Coronary artery (tissue), 2 donors: ENCODE measurements at regions not wholly inside any gene's neighbourhood (a gene's known extent, or its start where the extent isn't known, plus 50 kb on each side); places are given as distances from the start of the nearest gene placed in this dataset.

Experiments
- DNase-seq: peaks from one replicate; pipeline ENCODE4 v3.0.0-alpha.2; 2017; ENCODE audit warnings: low spot score
- H3K27ac ChIP-seq, 2 donors: fragments of 200-600 bp; sonication (generic); one replicate each; pipeline ENCODE4 v1.5.1; 2016 to 2019
- H3K4me3 ChIP-seq: fragments of 200-600 bp; sonication (generic); 2 replicates; pipeline ENCODE4 v1.5.1; 2016; ENCODE audit warnings: mild to moderate bottlenecking, moderate library complexity
- TF ChIP-seq, protein P1 (sequence below): fragments of 200-600 bp; sonication (generic); IDR thresholded peaks from one replicate; pipeline ENCODE4 v1.5.1; 2019; ENCODE audit warnings: antibody characterized with exemption

DNA sequence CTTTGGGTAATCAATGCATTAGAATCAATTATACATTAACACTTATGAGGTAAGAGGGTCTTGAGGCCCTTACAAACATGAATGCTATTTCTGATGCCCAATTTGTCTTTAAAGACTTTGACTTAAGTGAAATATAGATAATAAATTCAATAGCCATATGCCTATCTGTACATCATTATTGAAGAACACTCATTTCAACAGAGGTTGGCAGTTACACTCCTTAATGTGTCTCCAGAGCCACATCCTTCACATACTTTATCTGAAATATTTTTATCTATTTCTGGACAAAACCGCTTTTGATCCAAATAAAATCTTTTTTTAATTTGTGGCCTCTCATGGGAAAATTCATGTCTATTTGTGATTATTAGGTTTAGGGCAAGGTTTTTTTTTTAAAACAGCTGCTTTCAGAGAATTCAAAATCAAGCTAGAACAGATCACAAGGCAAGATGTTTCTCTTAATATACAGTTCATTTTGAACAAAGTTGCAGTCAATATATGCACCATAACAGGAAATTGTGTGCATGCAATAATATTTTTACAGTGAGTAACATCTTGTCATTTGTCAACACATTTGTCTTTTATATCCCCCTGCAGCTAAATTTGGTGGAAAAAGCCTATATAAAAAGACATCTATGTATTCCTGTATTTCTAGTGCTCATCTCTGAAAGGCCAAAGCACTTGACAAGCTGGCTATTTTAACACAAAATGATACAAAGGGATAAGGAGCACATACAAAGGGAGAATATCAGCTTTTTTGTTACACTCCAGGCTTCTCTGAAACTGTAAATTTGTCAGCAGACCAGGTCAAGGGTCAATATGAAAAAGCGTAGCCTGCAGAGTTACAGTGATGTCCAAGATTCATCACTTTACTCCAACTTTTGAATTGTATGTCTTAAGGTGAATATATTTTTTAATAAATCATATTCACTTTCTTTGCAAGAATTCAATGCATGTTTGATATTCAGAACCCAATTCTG lies 146.2 kb upstream of the DPH6 start:
- no peak overlapping the region for H3K4me3 ChIP-seq
- DNase-seq, result no peak
- TF ChIP-seq, protein P1, sequence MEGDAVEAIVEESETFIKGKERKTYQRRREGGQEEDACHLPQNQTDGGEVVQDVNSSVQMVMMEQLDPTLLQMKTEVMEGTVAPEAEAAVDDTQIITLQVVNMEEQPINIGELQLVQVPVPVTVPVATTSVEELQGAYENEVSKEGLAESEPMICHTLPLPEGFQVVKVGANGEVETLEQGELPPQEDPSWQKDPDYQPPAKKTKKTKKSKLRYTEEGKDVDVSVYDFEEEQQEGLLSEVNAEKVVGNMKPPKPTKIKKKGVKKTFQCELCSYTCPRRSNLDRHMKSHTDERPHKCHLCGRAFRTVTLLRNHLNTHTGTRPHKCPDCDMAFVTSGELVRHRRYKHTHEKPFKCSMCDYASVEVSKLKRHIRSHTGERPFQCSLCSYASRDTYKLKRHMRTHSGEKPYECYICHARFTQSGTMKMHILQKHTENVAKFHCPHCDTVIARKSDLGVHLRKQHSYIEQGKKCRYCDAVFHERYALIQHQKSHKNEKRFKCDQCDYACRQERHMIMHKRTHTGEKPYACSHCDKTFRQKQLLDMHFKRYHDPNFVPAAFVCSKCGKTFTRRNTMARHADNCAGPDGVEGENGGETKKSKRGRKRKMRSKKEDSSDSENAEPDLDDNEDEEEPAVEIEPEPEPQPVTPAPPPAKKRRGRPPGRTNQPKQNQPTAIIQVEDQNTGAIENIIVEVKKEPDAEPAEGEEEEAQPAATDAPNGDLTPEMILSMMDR, result no peak
- H3K27ac ChIP-seq, result peak overlapping the region; percentile 75 to 94

DNA sequence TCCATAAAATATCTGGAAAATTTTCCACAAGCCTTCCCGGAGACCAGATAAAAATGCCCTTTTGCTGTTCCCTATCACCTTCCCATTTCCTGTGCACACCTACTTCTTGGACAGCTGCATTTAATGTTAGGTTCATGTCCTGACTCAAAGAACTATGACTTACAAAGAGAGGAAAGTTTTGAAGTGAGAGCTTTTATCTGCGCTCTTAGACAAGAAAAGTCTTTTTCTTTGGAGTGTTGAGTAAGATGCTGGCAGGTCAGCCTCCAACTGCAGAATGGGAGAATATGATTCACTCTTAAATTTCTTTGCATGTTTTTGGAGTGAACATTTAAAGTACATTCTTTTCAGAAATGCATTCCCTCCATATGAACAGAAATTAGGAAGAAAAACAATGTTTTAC lies 147.3 kb upstream of the DPH6 start:
- TF ChIP-seq, protein P1, result no peak
- DNase-seq, result no peak
- peak overlapping the region; percentile 75 to 94 for H3K27ac ChIP-seq
- H3K4me3 ChIP-seq, result no peak overlapping the region

DNA sequence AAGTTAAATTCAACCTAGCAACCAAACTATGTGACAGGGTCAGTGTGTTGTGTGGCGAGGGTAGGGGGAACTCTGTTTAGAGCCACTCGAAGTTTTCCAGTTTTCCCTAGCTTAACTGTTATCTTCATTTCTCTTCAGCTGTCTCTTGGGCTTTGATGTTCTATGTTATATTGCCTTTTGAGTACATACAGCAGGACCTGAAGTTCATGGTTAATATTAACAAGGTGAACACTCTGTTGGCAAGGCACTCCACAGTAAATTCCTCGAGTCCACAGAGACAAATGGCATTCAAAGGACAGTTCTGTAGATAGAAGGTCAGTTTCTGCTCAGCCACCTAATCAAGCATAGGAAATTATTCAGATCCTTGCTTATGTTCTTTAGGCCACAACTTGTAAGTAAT lies 147.9 kb upstream of the DPH6 start:
- Histone ChIP-seq H3K27ac (peak overlapping the region; percentile 75 to 94), H3K4me3 (no peak overlapping the region)
- TF ChIP-seq, protein P1, result no peak
- no peak for DNase-seq

DNA sequence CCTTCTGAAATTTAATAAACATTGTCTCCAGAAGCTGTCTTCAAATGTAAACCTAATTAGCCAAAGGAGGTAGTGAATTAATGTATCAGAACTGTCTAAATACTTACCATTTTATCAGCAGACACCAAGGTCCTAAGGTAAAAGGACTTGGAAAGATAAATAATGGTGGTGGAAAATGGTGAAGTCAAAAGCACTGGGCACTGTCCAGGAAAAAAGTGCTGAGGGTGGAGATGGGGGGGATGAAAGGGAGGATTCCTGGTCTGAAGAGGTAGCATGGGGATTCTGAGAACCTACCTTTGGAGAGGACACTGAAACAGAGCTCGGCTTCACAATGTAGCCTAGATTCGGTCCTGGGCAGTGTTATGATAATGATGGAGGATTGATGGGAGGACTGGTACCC lies 149.0 kb upstream of the DPH6 start:
- TF ChIP-seq, protein P1, result no peak
- Histone ChIP-seq H3K27ac (peak overlapping the region; percentile 9 to 44), H3K4me3 (no peak overlapping the region)
- no peak for DNase-seq

DNA sequence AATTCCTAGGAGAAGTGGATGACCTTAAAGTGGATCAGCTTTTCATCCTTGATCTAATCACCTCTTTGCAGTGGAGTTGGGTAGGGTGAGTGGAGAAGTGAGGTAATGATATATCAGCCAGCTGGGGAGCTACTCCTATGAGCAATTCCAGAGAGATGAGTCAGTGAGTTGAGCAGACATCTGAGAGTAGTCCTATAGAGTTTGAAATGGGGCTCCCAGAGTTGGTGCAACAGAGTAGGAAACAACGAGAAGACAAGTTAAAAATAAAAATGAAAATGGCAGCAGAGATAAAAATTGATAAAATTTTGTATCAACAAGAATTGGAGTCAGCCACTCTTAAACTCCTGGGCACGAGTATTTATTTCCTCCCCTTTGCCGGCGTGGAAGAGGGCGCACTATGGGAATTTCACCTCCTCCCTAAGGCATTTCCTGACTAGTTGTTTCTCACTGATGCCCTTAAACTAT lies 150.8 kb upstream of the DPH6 start:
- Histone ChIP-seq H3K4me3 (no peak overlapping the region), H3K27ac (peak overlapping the region; percentile 40 to 84)
- TF ChIP-seq, protein P1, result no peak
- DNase-seq, result no peak

DNA sequence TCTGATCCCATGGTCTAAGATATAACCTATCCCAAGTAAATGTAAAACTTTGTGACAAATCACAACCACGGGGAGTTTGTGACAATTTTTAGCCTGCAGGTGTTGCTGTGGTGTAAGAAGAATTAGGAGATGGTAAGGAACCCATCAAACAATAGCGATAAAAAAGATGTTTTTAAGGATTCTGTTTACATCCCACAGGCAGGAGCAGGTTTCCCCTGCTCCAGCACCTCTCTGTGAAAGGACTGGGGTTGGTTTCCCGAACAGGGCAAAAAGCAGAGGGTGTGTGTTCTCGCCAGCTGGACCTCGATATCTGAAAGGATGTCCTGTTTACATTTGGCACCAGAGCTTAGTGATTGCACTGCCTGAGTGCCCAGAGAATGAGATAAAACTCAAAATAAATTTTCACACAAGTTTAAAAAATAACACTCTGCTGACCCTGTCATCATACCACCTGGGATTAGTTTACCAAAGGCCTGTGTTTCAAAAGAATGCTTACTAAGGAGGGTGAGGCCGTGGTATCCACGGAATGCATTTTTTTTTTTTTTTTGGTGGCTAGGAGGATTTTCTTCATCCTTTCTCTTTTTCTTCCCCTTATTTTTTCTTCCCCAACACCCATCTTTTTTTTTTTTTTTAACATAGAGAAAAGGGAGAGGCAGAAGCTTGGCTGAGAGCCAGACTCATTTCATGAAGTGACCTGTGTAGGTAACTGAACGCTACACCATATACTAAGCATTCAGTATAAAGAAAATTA lies 151.8 kb upstream of the DPH6 start:
- DNase-seq, result no peak
- Histone ChIP-seq H3K4me3 (no peak overlapping the region), H3K27ac (peak overlapping the region; percentile 49 to 84)
- TF ChIP-seq, protein P1, result no peak
